Duodenal mucosa (tissue), 2 donors: ENCODE measurements at regions not wholly inside any gene's neighbourhood (a gene's known extent, or its start where the extent isn't known, plus 50 kb on each side); places are given as distances from the start of the nearest gene placed in this dataset.

Experiments
- H3K27ac ChIP-seq: one replicate; pipeline ENCODE4 v1.7.0; 2013; ENCODE audit warnings: low read depth, low read length
- H3K27me3 ChIP-seq, 2 donors: one replicate each; pipeline ENCODE4 v1.7.0; 2013; ENCODE audit warnings: low read length in 2 of 2, control low read depth in 1 of 2; ENCODE audit not compliant: insufficient read depth in 2 of 2, control insufficient read depth in 1 of 2
- H3K36me3 ChIP-seq, 2 donors: one replicate each; pipeline ENCODE4 v1.7.0; 2013; ENCODE audit warnings: low read length in 2 of 2, control low read depth in 1 of 2; ENCODE audit not compliant: insufficient read depth in 2 of 2, control insufficient read depth in 1 of 2
- H3K4me1 ChIP-seq, 2 donors: one replicate each; pipeline ENCODE4 v1.7.0; 2013; ENCODE audit warnings: low read length in 2 of 2, control low read depth in 1 of 2; ENCODE audit not compliant: insufficient read depth in 2 of 2, control insufficient read depth in 1 of 2
- H3K4me3 ChIP-seq, 2 donors: one replicate each; pipeline ENCODE4 v1.7.0; 2013; ENCODE audit warnings: low read length in 2 of 2, low read depth in 1 of 2
- H3K9ac ChIP-seq, 2 donors: one replicate each; pipeline ENCODE4 v1.7.0; 2013; ENCODE audit warnings: low read length in 2 of 2, low read depth in 1 of 2
- H3K9me3 ChIP-seq, 2 donors: one replicate each; pipeline ENCODE4 v1.7.0; 2013; ENCODE audit warnings: low read length in 2 of 2, control low read depth in 1 of 2; ENCODE audit not compliant: control insufficient read depth in 1 of 2

DNA sequence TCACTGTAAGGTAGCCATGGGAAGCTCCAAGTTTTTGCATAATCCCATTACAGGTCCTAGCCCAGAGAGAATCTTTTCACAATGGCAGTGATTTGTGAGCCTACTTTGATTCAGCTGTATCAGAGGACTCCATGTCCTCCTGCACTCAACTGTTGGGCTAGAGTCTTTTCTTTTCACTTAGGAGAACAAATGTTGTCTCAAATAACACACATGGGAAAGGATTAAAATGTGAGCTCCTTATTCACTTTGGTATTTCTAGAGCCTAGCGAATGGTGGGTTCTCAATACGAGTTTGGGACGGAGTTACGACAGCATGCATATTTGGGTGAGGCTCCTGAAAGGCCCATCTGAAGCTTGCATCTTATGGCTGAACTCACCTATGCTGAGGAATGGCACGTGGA, 183.5 kb upstream of the STEAP4 start:
- no peaks in the 10 kb centered on the region for H3K4me1 ChIP-seq
- H3K9ac ChIP-seq = no peak overlapping the region
- no peaks in the 10 kb centered on the region for H3K36me3 ChIP-seq
- H3K27me3 ChIP-seq = no peaks in the 10 kb centered on the region
- H3K9me3 ChIP-seq = no peaks in the 10 kb centered on the region
- H3K4me3 ChIP-seq = no peak overlapping the region
- H3K27ac ChIP-seq = no peak overlapping the region

DNA sequence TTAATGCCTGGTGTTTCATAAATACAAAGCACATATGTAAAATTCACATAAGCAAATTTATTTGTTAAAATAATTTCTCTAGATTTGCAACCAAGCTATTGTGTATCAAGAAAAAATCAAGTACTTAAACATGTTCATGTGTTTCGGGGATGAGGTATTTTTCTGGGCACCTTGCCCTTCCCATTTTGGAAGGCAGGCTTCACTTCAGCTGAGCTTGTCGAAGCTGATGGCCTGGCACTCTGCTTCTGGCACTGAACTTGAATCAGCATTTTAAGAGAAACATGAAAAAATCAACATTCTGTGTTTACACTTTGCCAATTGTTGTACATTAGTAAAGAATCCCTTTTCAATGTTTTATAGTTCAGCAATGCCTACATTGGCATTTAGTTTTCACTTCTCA, 179.1 kb upstream of the STEAP4 start:
- no peak overlapping the region for H3K4me3 ChIP-seq
- no peak overlapping the region for H3K27ac ChIP-seq
- no peaks in the 10 kb centered on the region for H3K27me3 ChIP-seq
- H3K9ac ChIP-seq = no peak overlapping the region
- no peaks in the 10 kb centered on the region for H3K4me1 ChIP-seq
- no peaks in the 10 kb centered on the region for H3K36me3 ChIP-seq
- no peaks in the 10 kb centered on the region for H3K9me3 ChIP-seq

DNA sequence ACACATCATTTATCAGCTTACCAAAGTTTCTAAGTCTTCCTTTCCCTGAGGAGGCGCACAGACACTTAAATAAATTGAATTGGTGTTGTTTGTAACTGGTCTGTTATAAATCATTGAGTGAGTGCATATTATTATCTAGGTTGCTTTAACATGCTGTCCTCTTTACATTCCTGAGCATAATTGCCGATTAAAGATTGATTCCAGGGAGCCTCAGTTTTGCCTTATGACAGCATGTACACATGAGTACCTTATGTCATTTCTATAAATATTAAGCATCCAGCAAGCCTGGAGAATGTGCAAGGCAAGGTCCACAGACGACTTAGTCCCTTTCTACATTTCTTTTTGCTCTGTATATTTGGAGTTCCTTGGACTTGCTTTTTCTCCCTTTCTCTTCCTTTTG, 177.9 kb upstream of the STEAP4 start:
- Histone ChIP-seq H3K4me3 (no peak overlapping the region), H3K27me3 (no peaks in the 10 kb centered on the region), H3K9me3 (no peaks in the 10 kb centered on the region), H3K36me3 (no peaks in the 10 kb centered on the region), H3K27ac (no peak overlapping the region), H3K4me1 (no peaks in the 10 kb centered on the region), H3K9ac (no peak overlapping the region)

DNA sequence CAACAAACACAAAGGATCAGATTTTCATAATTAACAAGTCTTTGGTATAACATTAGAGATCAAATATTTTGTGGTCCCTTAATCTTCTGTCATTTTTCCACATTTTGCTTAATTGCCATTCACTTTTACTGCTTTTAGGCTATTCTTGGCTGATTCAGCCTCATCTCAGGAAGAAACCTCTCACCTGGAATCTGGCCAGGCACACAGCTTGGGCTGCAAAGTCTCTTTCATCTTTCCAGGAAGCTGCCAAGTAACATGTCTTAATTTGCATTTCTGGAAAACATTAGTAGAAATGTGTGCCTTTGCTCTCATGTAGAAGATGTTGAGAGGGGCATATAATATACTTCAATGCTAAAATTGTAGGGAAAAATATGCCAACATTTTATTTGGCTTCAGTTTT, 174.2 kb upstream of the STEAP4 start:
- Histone ChIP-seq H3K9me3 (no peaks in the 10 kb centered on the region), H3K4me1 (no peaks in the 10 kb centered on the region), H3K4me3 (no peak overlapping the region), H3K9ac (no peak overlapping the region), H3K36me3 (no peaks in the 10 kb centered on the region), H3K27ac (no peak overlapping the region), H3K27me3 (no peaks in the 10 kb centered on the region)

DNA sequence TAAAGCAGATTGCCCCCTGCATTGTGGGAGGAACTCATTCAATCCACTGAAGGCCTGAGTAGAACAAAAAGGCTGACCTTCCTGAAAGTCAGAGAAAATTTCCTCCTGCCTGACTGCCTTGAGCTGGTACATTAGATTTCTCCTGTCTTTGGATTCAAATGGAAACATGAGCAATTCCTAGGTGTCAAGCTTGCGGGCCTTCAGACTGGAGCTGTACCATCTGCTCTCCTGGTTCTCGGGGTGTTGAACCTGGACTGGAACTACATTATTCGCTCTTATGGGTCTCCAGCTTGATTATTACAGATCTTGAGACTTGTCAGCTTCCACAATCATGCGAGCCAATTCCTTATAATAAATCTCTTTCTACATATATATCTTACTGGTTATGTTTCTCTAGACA, 173.6 kb upstream of the STEAP4 start:
- Histone ChIP-seq H3K27me3 (no peaks in the 10 kb centered on the region), H3K4me3 (no peak overlapping the region), H3K9ac (no peak overlapping the region), H3K36me3 (no peaks in the 10 kb centered on the region), H3K9me3 (no peaks in the 10 kb centered on the region), H3K27ac (no peak overlapping the region), H3K4me1 (no peaks in the 10 kb centered on the region)

- H3K27ac ChIP-seq = no peak overlapping the region
- H3K4me1 ChIP-seq = no peaks in the 10 kb centered on the region
- H3K9me3 ChIP-seq = no peaks in the 10 kb centered on the region
- H3K9ac ChIP-seq = no peak overlapping the region
- H3K4me3 ChIP-seq = no peak overlapping the region
- H3K27me3 ChIP-seq = no peaks in the 10 kb centered on the region
- H3K36me3 ChIP-seq = no peaks in the 10 kb centered on the region
Measured at GRCh38 chr7:88477976-88478375, 171.3 kb upstream of the STEAP4 start.

GRCh38 chr7:88465600-88465999, 158.9 kb upstream of the STEAP4 start:
- no peaks in the 10 kb centered on the region for H3K27me3 ChIP-seq
- no peak overlapping the region for H3K4me3 ChIP-seq
- no peaks in the 10 kb centered on the region for H3K4me1 ChIP-seq
- H3K9me3 ChIP-seq = no peaks in the 10 kb centered on the region
- no peak overlapping the region for H3K9ac ChIP-seq
- H3K36me3 ChIP-seq = no peaks in the 10 kb centered on the region
- no peak overlapping the region for H3K27ac ChIP-seq

- H3K36me3 ChIP-seq = no peaks in the 10 kb centered on the region
- H3K4me3 ChIP-seq = no peak overlapping the region
- no peaks in the 10 kb centered on the region for H3K27me3 ChIP-seq
- no peaks in the 10 kb centered on the region for H3K9me3 ChIP-seq
- no peak overlapping the region for H3K9ac ChIP-seq
- H3K4me1 ChIP-seq = no peaks in the 10 kb centered on the region
- H3K27ac ChIP-seq = no peak overlapping the region
Measured at GRCh38 chr7:88462799-88463198, 156.1 kb upstream of the STEAP4 start.

DNA sequence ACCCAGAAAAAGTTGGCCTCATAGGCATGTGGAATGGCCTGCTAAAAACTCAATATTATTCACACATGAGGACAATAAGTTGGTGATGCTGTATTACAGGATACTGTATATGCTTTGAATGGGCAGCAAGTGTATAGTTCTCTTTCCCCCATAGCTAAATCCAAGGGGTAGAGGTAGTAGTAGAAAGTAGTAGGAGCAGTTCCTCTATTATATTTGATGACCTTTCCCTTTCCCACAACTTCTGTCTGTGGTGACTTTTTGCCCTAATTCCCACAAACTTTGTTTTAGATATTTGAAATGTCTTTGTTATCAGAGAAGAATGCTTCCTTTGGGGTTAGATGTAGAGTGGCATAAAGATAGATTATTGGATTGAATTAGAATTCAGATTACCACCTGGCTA, 154.0 kb upstream of the STEAP4 start:
- H3K27me3 ChIP-seq = no peaks in the 10 kb centered on the region
- no peaks in the 10 kb centered on the region for H3K4me1 ChIP-seq
- H3K9ac ChIP-seq = no peak overlapping the region
- H3K4me3 ChIP-seq = no peak overlapping the region
- no peaks in the 10 kb centered on the region for H3K9me3 ChIP-seq
- H3K27ac ChIP-seq = no peak overlapping the region
- no peaks in the 10 kb centered on the region for H3K36me3 ChIP-seq

GRCh38 chr7:88458946-88459345, 152.3 kb upstream of the STEAP4 start:
- no peaks in the 10 kb centered on the region for H3K4me1 ChIP-seq
- H3K27me3 ChIP-seq = no peaks in the 10 kb centered on the region
- H3K36me3 ChIP-seq = no peaks in the 10 kb centered on the region
- no peaks in the 10 kb centered on the region for H3K9me3 ChIP-seq
- H3K4me3 ChIP-seq = no peak overlapping the region
- H3K27ac ChIP-seq = no peak overlapping the region
- no peak overlapping the region for H3K9ac ChIP-seq

- no peaks in the 10 kb centered on the region for H3K36me3 ChIP-seq
- H3K27me3 ChIP-seq = no peaks in the 10 kb centered on the region
- no peaks in the 10 kb centered on the region for H3K4me1 ChIP-seq
- no peak overlapping the region for H3K9ac ChIP-seq
- H3K27ac ChIP-seq = no peak overlapping the region
- no peaks in the 10 kb centered on the region for H3K9me3 ChIP-seq
- no peak overlapping the region for H3K4me3 ChIP-seq
Measured at GRCh38 chr7:88458279-88458678, 151.6 kb upstream of the STEAP4 start.
